NCI-H2227 treated with DMSO at 0.1 percent for 48 hours (cell line): ENCODE measurements at regions not wholly inside any gene's neighbourhood (a gene's known extent, or its start where the extent isn't known, plus 50 kb on each side); places are given as distances from the start of the nearest gene placed in this dataset.

ENCODE experiments used
- DNase-seq: peaks from one replicate; lab custom pipeline; 2025; lab: John Stamatoyannopoulos, UW

- no peak for DNase-seq
Measured at GRCh38 chr11:29959488-29959887, 57.3 kb downstream of the KCNA4 start.

- DNase-seq, result no peak
Measured at GRCh38 chr11:29957431-29957830, 59.4 kb downstream of the KCNA4 start.

- no peak for DNase-seq
Measured at GRCh38 chr11:29956076-29956556, 60.7 kb downstream of the KCNA4 start.

- no peak for DNase-seq
Measured at GRCh38 chr11:29943347-29943746, 73.5 kb downstream of the KCNA4 start.

GRCh38 chr11:29937526-29937925 lies 79.3 kb downstream of the KCNA4 start:
- no peak for DNase-seq

- DNase-seq, result no peak
Measured at GRCh38 chr11:29934115-29934638, 82.7 kb downstream of the KCNA4 start.

- DNase-seq, result no peak
Measured at GRCh38 chr11:29916040-29916439, 100.8 kb downstream of the KCNA4 start.

GRCh38 chr11:29914203-29914930 lies 102.5 kb downstream of the KCNA4 start:
- no peak for DNase-seq

GRCh38 chr11:29913352-29913751 lies 103.5 kb downstream of the KCNA4 start:
- DNase-seq, result no peak

- DNase-seq, result no peak
Measured at GRCh38 chr11:29900382-29900781, 116.4 kb downstream of the KCNA4 start.

GRCh38 chr11:29879560-29879959 lies 137.3 kb downstream of the KCNA4 start:
- no peak for DNase-seq

- no peak for DNase-seq
Measured at GRCh38 chr11:29876192-29876591, 140.6 kb downstream of the KCNA4 start.

GRCh38 chr11:29847219-29847618 lies 169.6 kb downstream of the KCNA4 start:
- no peak for DNase-seq

- DNase-seq, result no peak
Measured at GRCh38 chr11:29844701-29845379, 172.0 kb downstream of the KCNA4 start.

- DNase-seq, result no peak
Measured at GRCh38 chr11:29844031-29844430, 172.8 kb downstream of the KCNA4 start.

GRCh38 chr11:29842061-29842460 lies 174.8 kb downstream of the KCNA4 start:
- DNase-seq, result no peak

- DNase-seq, result no peak
Measured at GRCh38 chr11:29826878-29827277, 190.0 kb downstream of the KCNA4 start.

- no peak for DNase-seq
Measured at GRCh38 chr11:29816359-29816758, 200.5 kb downstream of the KCNA4 start.

- DNase-seq, result no peak
Measured at GRCh38 chr11:29809121-29809520, 207.7 kb downstream of the KCNA4 start.

- DNase-seq, result no peak
Measured at GRCh38 chr11:29802522-29802921, 214.3 kb downstream of the KCNA4 start.

GRCh38 chr11:29801561-29801960 lies 215.3 kb downstream of the KCNA4 start:
- no peak for DNase-seq

- DNase-seq, result no peak
Measured at GRCh38 chr11:29786092-29786491, 230.7 kb downstream of the KCNA4 start.

- DNase-seq, result no peak
Measured at GRCh38 chr11:29783506-29783905, 233.3 kb downstream of the KCNA4 start.
